Spleen (tissue), 7 donors: ENCODE measurements at regions not wholly inside any gene's neighbourhood (a gene's known extent, or its start where the extent isn't known, plus 50 kb on each side); places are given as distances from the start of the nearest gene placed in this dataset.

Experiments used
- POLR2A ChIP-seq, 3 donors: fragments of 450-650 bp; IDR thresholded peaks; one replicate each; pipeline ENCODE4 v1.5.1; 2017; ENCODE audit warnings: antibody characterized with exemption in 3 of 3, mild to moderate bottlenecking in 1 of 3
- POLR2AphosphoS5 ChIP-seq, 3 donors: sonication (generic); formaldehyde crosslinking; IDR thresholded peaks; one replicate each; pipeline ENCODE4 v1.5.1; 2017; ENCODE audit warnings: antibody characterized with exemption in 3 of 3
- TF ChIP-seq, protein P1 (sequence below), 11 experiments: fragments of 200-600 bp in 7 of 11; fragments of 450-650 bp in 4 of 11; sonication (generic) in 4 of 11; IDR thresholded peaks in 8 of 11; conservative IDR thresholded peaks in 3 of 11; 1 replicate in 7 of 11; 2 replicates in 4 of 11; pipeline versions ENCODE4 v1.4.0 to v1.8.0; 2016 to 2021; ENCODE audit warnings: antibody characterized with exemption in 11 of 11, inconsistent platforms in 4 of 11, mild to moderate bottlenecking in 1 of 11
- donor health status: DM: no; HTN: no; CAD: no; lungs with moderate emphysema.
- donor health status: DM: no; HTN: no; CAD: no.
- donor health status: DM: no; HTN: no; CAD: no.

DNA sequence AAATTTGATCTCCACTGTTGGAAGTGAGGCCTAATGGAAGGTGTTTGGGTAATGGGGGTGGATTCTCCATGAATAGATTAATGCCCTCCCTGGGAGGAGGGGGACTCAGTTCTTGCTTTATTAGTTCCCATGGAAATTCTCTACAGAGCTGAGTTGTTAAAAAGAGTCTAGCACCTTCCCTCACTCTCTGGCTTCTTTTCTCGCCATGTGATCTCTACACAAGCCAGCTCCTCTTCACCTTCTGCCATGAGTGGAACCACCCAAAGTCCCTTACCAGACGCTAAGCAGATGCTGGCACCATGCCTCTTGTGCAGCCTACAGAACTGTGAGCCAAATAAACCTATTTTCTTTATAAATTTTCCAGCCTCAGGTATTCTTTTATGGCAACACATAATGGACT, 465.8 kb upstream of the ANO5 start:
- TF ChIP-seq POLR2A (IDR thresholded peaks at IDR 0.05) (no peak), POLR2AphosphoS5 (IDR thresholded peaks at IDR 0.05) (no peak)
- TF ChIP-seq, protein P1, sequence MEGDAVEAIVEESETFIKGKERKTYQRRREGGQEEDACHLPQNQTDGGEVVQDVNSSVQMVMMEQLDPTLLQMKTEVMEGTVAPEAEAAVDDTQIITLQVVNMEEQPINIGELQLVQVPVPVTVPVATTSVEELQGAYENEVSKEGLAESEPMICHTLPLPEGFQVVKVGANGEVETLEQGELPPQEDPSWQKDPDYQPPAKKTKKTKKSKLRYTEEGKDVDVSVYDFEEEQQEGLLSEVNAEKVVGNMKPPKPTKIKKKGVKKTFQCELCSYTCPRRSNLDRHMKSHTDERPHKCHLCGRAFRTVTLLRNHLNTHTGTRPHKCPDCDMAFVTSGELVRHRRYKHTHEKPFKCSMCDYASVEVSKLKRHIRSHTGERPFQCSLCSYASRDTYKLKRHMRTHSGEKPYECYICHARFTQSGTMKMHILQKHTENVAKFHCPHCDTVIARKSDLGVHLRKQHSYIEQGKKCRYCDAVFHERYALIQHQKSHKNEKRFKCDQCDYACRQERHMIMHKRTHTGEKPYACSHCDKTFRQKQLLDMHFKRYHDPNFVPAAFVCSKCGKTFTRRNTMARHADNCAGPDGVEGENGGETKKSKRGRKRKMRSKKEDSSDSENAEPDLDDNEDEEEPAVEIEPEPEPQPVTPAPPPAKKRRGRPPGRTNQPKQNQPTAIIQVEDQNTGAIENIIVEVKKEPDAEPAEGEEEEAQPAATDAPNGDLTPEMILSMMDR (IDR thresholded peaks at IDR 0.05 in 8 of 11, conservative IDR thresholded peaks at IDR 0.05 in 3 of 11), result no peak
